ENCODE measurements at regions not wholly inside any gene's neighbourhood (a gene's known extent, or its start where the extent isn't known, plus 50 kb on each side); places are given as distances from the start of the nearest gene placed in this dataset.

DNA sequence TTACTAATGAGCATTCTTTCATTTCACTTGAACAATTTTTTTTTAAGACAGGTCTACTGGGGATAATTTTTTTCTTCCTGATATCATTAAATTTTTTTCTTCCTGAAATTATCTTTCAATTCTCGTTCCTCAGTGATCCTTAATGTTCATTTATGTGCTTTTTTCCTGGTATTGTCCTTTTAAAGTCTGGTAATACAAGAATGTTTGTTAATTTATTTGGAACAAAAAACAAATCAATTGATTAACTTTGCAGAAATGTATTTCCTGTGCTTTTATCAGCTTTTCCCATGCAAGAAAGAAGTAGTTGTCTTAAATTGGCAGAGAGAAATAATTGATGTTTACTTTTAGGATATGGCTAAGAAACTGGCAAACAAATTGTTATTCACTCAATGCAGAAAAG is 945.4 kb upstream of the MIR17HG start:
- DNase-seq, result no peak

DNA sequence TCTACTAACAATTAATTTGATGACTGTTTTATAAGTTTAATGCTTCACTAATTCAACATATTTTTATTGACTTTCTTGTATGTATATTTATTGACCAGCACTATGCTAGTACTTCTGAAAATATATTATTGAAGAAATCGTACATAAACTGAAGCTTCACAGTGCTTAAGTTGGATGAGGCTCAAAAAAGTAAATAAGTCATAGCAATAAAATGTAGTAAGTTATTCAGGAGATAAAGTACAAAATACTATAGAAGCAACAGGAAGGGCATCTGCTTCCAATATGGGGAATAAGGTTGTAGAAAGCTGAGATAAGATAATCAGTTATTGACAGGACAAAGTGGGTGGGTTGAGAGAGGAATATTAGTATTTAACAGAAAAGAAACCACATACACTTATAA is 944.9 kb upstream of the MIR17HG start:
- no peak for DNase-seq

DNA sequence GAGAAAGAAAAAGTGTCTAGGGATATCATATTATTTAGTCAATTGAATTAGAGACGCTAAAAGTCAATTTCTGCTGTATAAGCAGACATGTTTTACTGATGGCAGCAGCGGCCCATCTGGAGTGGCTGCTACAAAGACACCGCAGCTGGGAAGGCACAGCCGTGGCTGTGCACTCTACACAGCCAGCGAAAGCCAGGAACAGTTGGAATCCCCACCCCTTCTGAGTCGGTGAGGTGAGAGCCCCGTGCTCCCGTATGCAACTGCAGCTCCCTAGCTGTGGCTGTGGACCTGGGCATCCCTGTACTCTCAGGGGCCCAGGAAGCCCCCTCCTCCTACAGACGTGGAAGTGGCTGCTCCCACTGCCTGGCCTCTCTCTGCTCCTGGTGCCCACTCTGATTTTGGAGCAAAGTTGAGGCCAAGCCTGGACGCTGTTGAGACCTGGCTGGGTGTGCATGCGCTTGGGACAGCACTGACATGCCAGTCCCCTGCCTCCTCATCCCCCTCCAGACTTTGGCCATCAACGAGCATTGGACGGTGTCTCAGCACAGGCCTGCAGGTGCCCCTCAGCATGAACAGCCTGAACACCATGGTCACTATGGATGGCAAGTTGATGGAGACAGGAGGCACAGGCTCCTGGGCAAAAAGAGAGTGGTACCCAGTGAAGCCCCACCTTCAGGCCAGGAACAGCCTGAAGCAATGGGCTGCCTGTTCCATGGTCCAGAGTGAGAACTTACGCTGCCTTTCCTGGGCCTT is 944.0 kb upstream of the MIR17HG start:
- no peak for DNase-seq

DNA sequence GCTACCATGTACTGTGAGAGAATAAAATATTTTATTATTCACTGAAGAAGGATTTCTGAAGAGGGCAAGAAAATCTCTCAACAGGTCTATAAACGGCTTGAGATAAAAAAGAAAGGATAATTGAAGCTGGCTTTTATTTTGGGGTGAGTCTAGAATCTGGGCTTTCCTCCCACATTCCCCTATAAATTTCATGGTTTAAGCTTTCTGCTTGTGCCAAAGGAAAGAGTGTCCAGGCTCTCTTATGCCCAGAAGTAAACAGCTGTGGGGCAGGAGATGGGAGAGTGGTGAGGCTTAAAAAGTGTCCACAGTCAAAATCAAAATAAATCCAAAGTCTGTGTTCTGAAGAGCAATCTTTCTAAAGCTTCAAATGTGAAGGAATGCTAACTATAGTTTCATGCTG is 942.2 kb upstream of the MIR17HG start:
- no peak for DNase-seq

DNA sequence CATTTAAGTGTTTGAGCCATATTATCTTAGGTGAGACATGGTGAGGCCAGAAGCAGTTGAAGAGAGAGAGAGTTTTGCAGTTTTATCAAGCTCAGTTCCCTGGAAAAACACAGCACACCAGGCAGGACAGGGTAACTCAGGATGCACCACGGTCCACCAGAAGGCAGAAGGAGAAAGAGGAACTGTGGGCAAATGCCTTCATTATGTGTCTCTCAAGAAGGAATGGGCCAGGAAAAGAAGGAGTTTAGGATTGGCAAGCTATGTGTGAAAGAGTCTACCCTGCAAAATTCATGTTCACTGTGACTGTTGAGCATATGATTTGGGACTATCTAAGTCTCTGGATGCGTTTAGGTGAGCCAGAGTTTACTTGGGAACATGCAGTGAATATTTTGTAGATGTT is 934.5 kb upstream of the MIR17HG start:
- DNase-seq, result no peak

DNA sequence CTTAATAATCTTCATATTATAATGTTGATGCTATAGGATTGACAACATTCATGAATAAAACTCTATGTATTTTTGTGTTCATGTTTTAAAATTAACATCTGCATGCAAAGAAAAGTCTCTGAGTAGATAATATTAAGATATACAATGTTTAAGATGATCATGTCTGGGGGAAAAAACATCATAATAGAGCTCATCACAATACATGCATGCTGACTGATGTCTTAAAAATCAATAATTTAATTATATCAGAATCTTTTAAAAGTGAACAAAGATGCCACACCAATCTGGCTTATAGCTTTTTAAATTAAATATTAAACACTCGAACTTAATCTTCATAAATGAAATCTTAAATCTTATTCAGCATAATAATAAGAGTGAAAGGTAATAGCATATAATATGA is 933.9 kb upstream of the MIR17HG start:
- DNase-seq, result no peak

DNA sequence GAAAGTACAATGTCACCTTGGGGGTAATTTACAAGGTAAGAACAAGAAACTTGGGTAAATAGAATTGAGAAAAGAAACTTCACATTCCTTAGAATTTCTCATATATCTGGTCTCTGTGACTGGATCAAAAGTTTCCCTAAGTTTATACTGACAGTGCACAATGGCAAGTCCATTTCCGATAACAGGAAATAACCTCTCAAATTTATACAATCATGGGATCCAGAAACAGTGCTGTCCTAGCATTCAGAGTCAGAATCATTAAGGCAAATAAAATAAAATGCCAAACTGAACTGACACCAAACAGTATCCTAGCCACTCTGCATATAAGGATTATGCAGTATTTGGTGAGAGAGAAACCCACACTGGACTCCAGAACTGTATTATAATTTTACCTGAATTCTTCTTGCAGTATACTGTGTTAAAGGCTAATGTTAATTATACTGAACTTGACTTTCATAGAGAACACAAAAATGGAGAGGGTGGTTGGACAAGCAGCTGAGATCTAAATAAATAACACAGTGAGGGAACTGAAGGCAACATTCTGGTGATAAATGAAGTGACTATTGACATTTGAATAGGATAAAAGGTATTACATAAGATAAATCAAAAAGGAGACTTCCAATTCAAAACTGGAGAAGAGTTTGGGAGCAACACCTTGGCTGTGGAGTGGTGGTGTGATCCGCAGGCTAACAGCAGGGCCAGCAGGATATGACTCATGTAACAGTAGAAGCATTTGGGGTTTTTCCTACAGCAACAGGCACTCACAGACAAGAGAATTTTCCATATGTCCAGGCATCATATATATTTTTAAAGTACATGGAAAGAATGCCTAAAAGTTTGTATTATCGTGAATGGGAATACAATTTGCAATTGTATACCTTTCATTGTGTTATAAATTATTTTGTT is 932.5 kb upstream of the MIR17HG start:
- DNase-seq, result no peak

DNA sequence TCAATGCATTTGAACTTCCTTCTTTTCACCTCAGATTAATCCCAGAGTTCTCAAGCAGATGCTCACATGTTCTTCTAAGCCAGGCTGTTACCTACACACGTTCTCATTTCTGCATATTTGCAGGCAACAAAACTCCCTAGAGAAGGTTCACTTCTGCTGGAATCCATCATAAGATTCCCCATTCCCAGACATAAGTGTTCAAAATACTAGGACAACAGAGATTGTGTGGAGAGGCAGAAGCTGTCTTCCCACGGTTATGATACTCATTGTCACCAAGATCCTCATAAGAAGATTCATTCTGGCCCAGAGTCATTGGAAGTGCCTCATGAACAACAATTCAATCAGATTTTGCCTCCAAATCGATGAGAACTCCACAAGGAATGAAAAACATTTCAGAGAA is 931.6 kb upstream of the MIR17HG start:
- DNase-seq, result no peak

DNA sequence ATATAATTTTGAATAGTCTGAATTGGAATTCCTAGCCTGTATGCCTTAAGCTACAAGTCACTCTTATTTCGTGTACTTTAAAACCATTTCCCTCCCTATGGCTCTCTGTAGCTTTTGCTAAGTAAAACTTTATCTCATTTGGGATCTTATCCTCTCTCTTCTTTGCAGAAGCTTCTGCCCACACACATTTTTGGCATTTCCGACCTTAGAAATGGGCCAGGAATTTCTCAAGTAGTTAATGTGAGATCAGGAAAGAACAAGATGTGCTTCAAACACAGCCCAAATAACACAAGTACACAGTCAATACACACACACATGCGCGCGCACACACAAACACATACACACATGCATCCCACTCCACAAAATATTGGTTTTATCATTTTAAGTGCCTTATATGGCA is 931.0 kb upstream of the MIR17HG start:
- peak; percentile 19 for DNase-seq

DNA sequence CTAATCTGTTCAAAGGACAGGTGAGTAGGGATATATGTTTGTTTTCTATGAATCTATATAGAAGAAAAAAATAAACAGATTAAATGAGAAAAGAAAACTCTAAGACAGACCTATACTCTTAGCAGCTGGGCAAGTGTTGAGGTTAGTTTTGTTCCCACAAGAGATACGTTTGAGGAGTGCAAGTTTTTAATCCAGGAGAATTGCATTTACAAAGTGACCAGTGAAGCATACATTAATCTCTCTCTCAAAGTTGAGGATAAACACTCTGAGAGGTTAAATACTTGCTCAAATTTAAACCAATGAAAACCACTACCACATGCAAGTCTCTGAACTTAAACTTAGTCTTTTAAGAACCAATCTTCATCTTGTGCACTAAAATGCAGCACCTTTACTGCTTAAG is 930.5 kb upstream of the MIR17HG start:
- no peak for DNase-seq

DNA sequence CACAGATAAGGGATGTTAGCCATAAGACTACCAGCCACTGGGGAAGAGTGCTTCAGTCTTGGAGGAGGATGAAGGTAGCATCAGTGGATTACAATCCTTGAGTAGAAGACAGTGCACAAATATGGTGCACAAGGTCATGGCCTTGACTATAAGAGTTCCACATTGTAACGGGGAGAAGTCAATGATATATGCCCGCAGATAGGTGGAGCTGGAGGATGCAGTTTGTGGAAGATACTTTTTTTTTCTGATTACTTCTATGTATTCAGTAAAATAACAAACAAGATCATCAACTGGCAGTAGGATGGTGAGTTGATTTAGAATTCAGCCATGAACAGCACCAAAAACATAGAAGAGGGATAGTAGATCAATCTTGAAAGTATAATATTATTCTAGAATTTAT is 926.8 kb upstream of the MIR17HG start:
- peak; percentile 12 for DNase-seq

DNA sequence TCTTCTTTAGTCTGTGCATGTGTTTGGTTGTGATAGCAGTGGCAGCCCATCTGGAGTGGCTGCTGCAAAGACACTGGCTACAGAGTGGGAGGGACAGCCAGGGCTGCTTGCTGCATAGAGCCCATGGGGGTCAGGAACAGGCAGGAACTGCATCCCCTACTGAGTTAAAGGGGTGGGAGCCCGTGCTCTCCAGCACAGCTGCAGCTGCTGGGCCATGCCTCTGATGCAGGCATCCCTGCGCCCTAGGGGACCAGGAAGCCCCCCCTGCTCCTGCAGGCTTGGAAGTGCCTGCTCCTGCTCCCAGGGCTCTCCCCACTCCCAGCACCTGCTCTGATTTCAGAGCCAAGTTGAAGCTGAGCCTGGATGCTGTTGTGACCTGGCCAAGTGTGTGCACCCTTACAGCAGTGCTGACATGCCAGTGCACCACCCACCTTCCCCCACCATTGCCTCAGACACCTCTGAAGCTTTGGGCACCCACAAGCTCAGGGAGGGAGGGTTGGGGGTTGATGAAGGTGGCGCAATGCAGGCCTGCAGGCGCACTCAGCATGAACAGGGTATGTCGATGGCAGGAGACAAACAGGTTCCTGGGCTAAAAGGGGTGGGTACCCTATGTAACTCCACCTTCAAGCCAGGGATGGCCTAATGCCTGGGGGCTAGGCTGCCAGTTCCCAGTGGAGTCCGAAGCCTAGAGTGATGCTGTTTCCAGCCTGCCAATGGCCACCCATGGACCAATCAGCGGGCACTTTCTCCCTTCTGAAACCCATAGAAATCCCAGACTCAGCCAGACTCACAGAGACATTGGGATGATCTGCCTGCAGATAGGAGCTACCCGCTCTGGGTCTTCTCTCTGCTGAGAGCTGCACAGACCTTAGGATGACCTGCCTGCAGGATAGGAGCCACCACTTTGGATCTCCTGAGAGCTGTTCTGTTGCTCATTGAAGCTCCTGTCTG is 919.9 kb upstream of the MIR17HG start:
- DNase-seq, result no peak

DNA sequence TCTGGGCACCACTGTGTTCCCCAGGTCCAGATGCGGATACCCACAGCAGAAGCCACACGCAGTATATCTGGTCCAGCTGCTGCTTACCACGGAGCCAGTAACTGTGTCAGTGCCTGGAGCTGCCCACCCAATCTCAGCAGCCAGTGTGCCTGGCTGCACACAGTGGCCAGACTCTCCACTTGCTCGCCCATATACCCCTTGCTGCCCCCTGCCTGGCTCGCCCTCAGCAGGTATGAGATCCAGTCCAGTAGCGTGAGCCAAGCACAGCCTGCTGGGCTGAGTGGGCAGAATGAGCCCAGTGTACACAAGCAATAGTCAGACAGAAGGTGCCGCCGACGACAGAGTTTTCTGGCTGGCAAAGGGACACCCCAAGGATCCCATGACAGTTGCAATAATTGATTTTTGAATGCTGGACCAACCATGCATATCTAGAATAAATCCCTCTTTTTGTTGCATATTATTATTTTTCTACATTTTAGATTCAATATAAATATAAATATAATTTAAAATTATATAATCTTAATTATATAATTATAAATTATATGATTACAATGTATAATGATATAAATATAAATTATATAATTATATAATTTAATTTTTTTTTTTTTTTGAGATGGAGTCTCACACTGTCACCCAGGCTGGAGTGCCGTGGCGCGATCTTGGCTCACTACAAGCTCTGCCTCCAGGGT is 918.8 kb upstream of the MIR17HG start:
- no peak for DNase-seq

DNA sequence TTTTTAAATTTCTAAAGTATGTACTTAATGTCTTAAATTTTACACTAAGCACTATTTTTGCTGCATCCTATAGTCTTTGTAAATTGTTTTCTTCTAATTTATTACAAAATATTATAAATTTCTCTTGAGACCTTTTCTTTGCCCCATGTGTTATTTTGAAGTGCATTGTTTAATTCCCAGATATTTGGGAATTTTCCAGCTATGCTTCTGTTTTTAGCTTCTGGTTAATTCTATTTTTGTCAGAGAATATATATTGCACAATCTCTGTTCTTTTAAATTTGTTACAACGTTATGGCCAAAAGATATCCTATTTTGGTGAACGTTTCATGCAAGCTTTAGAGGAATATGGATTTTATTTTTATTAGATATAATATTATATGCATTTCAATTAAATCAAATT is 917.4 kb upstream of the MIR17HG start:
- DNase-seq, result no peak

DNA sequence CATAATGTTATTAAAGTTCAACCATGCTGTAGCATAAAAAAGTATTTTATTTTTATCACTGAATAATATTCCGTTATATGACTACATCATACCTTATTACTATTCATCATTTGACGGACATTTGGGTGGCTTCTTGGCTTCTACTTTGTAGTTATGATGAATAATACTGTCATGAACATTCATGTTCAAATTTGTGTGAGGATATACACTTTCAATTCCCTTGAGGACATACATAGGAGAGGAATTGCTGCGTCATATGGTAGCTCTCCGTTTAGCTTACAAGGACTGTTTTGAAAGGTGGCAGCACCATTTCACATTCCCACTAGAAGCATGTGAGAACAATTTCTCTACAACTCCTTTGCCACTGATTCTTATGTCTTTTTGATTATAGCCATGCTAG is 910.8 kb upstream of the MIR17HG start:
- DNase-seq, result no peak

DNA sequence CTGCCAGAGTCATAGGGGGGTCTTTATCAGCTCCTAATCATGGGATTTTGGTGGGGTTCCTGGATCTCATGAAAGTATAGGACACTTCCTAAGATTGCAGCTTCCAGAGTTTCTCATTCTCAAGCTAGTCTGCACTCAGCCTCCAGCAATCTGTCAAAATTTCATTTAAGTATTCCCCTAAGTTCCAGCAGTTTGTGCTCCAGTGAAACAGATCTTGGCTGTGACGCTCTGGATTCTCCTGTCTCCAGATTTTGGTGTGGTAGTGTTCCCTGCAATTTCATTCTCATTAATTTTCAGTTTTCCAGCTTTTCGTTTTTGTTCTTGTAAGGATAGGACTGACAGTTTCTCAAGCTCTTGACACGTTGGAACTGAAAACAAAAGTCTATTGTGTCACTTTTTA is 908.9 kb upstream of the MIR17HG start:
- no peak for DNase-seq

DNA sequence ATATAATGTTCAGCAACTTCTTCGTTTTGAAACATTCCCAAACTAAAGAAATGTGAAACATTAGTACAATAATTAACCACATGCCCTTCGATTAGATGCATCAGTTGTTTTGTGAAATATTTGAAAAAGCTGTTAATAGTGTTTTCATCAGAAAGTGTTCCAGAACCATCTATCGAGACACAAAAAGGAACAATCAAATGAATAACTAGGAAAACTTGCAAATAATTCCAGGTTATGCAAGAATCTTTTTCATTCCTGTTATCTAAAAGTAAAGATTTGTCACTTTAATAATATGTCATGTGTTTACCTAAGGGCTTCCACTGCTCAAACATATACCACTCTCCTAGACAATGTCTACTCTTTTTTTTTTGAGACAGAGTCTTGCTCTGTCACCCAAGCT is 904.2 kb upstream of the MIR17HG start:
- no peak for DNase-seq

DNA sequence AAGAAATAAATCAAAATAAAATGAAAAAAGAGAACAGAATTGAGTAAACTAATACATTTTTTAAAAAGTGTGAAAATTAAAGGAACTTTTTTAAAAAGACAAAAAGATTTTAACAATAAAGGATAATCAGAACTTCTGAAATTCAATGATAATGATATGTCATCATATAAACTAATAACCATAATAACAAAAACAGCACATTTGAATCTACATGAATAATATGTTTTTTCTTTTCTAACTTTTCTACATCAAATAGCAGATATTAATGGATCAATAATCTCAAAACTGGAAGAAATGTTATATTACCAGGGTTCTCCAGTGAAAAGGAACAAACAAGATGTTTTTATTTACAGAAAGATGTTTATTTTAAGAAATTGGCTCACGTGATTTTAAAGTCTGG is 903.3 kb upstream of the MIR17HG start:
- no peak for DNase-seq

DNA sequence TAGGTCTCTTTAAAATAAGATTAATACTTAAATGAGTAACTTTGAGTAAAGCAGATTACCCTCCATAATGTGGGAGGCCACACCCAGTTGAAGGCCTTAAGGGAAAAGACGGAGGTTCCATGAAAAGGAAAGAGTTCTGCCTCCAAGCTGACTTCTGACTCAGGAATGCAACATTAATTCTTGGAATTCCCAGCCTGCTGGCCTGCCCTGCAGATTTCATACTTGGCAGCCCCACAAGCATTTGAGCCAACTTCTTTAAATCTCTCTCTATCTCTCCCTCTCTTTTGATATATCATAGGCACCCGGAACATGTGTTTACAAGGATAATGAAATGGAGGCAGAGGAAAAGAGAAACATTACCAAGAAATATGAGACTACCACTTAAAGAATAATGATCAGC is 902.3 kb upstream of the MIR17HG start:
- peak; percentile 52 for DNase-seq

DNA sequence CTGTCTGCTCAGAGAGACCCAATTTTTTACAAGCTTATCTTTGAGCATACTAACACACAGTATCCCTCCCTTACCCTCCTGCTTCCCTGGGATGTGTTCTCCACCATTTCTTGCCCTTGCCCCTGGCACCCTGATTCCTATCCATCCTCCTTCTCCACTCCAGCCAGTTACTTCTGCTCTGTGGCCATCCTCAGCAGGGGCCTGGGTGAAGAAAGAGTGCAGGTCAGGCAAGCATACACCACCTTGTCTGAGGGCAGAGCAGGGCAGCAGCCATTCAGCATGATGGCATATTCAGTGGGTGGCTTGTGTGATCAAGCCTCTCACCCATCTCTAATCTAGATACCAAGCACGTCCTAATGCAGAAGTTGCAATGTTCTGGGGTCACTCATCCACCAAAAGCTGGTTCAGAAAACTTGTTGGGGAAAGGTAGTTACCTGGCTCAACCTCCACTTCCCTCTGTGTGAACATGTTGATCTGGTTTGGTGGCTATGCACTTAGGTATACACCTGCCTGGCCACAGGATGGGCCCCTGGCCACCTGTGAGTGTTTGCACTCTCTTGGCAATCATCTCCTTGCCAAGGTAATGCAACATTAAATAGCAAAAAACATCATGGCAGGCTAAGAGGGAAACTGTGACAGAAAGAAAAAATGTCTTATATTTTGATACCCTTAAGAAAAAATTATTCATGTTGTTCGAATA is 900.3 kb upstream of the MIR17HG start:
- no peak for DNase-seq

DNA sequence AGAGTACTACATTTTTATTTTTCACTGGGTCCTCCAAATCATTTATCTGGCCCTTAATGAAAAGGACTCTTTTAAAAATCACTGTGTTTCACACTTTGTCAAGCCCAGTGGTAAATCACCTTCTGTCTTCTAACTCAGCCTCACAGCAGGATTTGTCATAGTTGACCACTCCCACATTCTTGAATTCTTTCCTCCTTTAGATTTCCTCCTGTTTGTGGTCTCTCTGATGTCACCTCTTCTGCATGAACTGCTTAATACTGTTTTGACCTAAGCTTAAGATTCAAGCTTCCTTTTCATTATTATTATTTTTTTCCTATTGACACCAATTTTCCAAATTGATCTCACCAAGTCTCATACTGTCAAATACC is 899.8 kb upstream of the MIR17HG start:
- peak; percentile 12 for DNase-seq

DNA sequence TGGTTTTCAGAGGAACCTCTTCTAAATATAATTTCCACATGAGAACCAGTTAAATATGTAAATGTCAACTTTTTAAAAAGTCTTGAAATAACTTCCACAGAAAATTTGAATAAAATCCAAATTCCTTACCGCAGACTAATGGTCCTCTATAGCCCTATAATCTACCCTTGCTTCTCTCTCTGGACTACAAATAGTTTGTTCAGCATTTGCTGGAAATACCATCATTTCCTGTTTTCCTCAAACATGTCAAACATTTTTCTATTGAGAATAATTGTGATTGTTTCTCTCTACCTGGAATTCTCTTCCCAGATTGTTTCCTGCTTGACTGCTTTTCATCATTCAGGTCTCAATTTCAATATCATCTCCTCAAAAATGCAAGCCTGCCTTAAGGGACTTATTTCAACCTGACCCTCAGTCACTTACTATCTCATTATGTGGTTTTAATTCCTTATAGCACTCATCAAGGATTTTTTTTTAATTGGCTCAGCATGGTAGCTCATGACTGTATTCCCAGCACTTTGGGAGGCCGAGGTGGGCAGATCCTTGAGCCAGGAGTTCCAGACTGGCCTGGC is 898.9 kb upstream of the MIR17HG start:
- no peak for DNase-seq

Data from OCI-M1 (cell line).